Embryonic facial prominence (tissue), 1 donor: ENCODE measurements at regions not wholly inside any gene's neighbourhood (a gene's known extent, or its start where the extent isn't known, plus 50 kb on each side); places are given as distances from the start of the nearest gene placed in this dataset.

Experiments
- DNase-seq: peaks from one replicate; pipeline ENCODE4 v3.0.0-alpha.2; 2016; ENCODE audit errors: extremely low spot score

GRCh38 chr3:79884354-79884753 lies 116.6 kb upstream of the ROBO1 start:
- DNase-seq: no peak

GRCh38 chr3:79881431-79881830 lies 113.6 kb upstream of the ROBO1 start:
- DNase-seq: no peak

- no peak for DNase-seq
Observed at GRCh38 chr3:79878708-79879107, 110.9 kb upstream of the ROBO1 start.

- DNase-seq: no peak
Observed at GRCh38 chr3:79874646-79875045, 106.8 kb upstream of the ROBO1 start.

GRCh38 chr3:79872483-79872882 lies 104.7 kb upstream of the ROBO1 start:
- no peak for DNase-seq

GRCh38 chr3:79871656-79872055 lies 103.9 kb upstream of the ROBO1 start:
- no peak for DNase-seq

GRCh38 chr3:79870313-79870620 lies 102.5 kb upstream of the ROBO1 start:
- DNase-seq: no peak

GRCh38 chr3:79869461-79870312 lies 101.9 kb upstream of the ROBO1 start:
- DNase-seq: no peak

- DNase-seq: no peak
Observed at GRCh38 chr3:79866162-79866561, 98.4 kb upstream of the ROBO1 start.

GRCh38 chr3:79864077-79864476 lies 96.3 kb upstream of the ROBO1 start:
- DNase-seq: no peak

GRCh38 chr3:79848876-79849275 lies 81.1 kb upstream of the ROBO1 start:
- DNase-seq: no peak

- DNase-seq: no peak
Observed at GRCh38 chr3:79847928-79848327, 80.1 kb upstream of the ROBO1 start.

GRCh38 chr3:79846148-79846933 lies 78.5 kb upstream of the ROBO1 start:
- no peak for DNase-seq

GRCh38 chr3:79845546-79845945 lies 77.7 kb upstream of the ROBO1 start:
- DNase-seq: no peak

- DNase-seq: no peak
Observed at GRCh38 chr3:79844176-79844575, 76.4 kb upstream of the ROBO1 start.

- DNase-seq: no peak
Observed at GRCh38 chr3:79843180-79843579, 75.4 kb upstream of the ROBO1 start.

- no peak for DNase-seq
Observed at GRCh38 chr3:79835701-79836100, 67.9 kb upstream of the ROBO1 start.

GRCh38 chr3:79824166-79824565 lies 56.4 kb upstream of the ROBO1 start:
- DNase-seq: no peak

- DNase-seq: no peak
Observed at GRCh38 chr3:79822076-79822475, 54.3 kb upstream of the ROBO1 start.

- no peak for DNase-seq
Observed at GRCh38 chr3:79820089-79820488, 52.3 kb upstream of the ROBO1 start.

GRCh38 chr3:79818015-79818414 lies 50.2 kb upstream of the ROBO1 start:
- DNase-seq: no peak
